Endothelial cell of umbilical vein (primary cell): ENCODE measurements at regions not wholly inside any gene's neighbourhood (a gene's known extent, or its start where the extent isn't known, plus 50 kb on each side); places are given as distances from the start of the nearest gene placed in this dataset.

Experiments used
- BruUV-seq: library from RNA; stranded (reverse); fragments of 400-500 nt; replicated peaks from 2 replicates; lab custom pipeline; 2021; lab: Mats Ljungman, UMichigan
- CTCF ChIA-PET: fragments of 300-600, 350-600 bp; sonication (Branson Sonifier 250); formaldehyde crosslinking; loops from one replicate; lab custom pipeline; 2021; ENCODE audit warnings: antibody characterized with exemption, inconsistent platforms; lab: Charles Lee
- POLR2A ChIA-PET: fragments of 300-600, 350-600 bp; sonication (Branson Sonifier 250); formaldehyde crosslinking; loops from one replicate; lab custom pipeline; 2021; ENCODE audit warnings: antibody characterized with exemption, inconsistent platforms; lab: Charles Lee
- DNase-seq: peaks from one replicate; pipeline ENCODE4 v3.0.0-alpha.2; 2011; ENCODE audit warnings: low read depth, low spot score
- FAIRE-seq: peaks from 2 replicates; lab custom pipeline; 2011; peaks lifted over from hg19 to GRCh38; lab: Jason Lieb, UNC
- H2AFZ ChIP-seq: 2 replicates; pipeline ENCODE4 v1.6.0; 2012; ENCODE audit warnings: low read depth, low read length, control low read depth, inconsistent platforms
- H3K27ac ChIP-seq: 2 replicates; pipeline ENCODE4 v1.5.1; 2011; ENCODE audit warnings: low read depth, mild to moderate bottlenecking, control low read depth, low read length, moderate library complexity; ENCODE audit not compliant: insufficient read depth
- H3K27me3 ChIP-seq, 2 experiments: 2 replicates each; pipeline versions ENCODE4 v1.6.0 to v1.6.1; 2011; ENCODE audit warnings: low read length in 2 of 2, mixed read lengths in 1 of 2; ENCODE audit not compliant: control insufficient read depth in 2 of 2, insufficient read depth in 2 of 2
- H3K36me3 ChIP-seq, 2 experiments: 2 replicates in 1 of 2; 3 replicates in 1 of 2; pipeline ENCODE4 v1.5.1; 2011; ENCODE audit warnings: low read length in 2 of 2, mild to moderate bottlenecking in 1 of 2, moderate library complexity in 1 of 2; ENCODE audit not compliant: control insufficient read depth in 2 of 2, insufficient read depth in 2 of 2; ENCODE audit errors: extremely low read depth in 1 of 2
- H3K4me1 ChIP-seq: 3 replicates; pipeline ENCODE4 v1.5.1; 2011; ENCODE audit warnings: mild to moderate bottlenecking, low read length; ENCODE audit not compliant: control insufficient read depth, insufficient read depth; ENCODE audit errors: extremely low read depth
- H3K4me2 ChIP-seq: 2 replicates; pipeline ENCODE4 v1.6.1; 2011; ENCODE audit warnings: low read length, control low read depth, mixed read lengths; ENCODE audit not compliant: insufficient read depth
- H3K4me3 ChIP-seq, 3 experiments: fragments of 200-600 bp in 1 of 3; sonication (generic), shearing (Covaris generic) in 1 of 3; replicated peaks in 1 of 3; 2 replicates each; pipeline ENCODE4 v1.5.1; 2011 to 2016; ENCODE audit warnings: control low read depth in 3 of 3, low read length in 3 of 3, mild to moderate bottlenecking in 2 of 3, inconsistent platforms in 1 of 3, low read depth in 1 of 3, moderate library complexity in 1 of 3; ENCODE audit not compliant: insufficient read depth in 1 of 3
- H3K79me2 ChIP-seq: 2 replicates; pipeline ENCODE4 v1.6.0; 2012; ENCODE audit warnings: low read length, inconsistent platforms; ENCODE audit not compliant: control insufficient read depth, insufficient read depth
- H3K9ac ChIP-seq: replicated peaks from 2 replicates; pipeline ENCODE3; 2011; ENCODE audit warnings: low read length, control low read depth; ENCODE audit not compliant: insufficient read depth; ENCODE audit errors: extremely low read depth
- H3K9me1 ChIP-seq: replicated peaks from 3 replicates; pipeline ENCODE4 v1.6.0; 2011; ENCODE audit warnings: mild to moderate bottlenecking, low read length; ENCODE audit not compliant: control insufficient read depth, insufficient read depth; ENCODE audit errors: extremely low read depth
- H3K9me3 ChIP-seq: replicated peaks from 2 replicates; pipeline ENCODE4 v1.5.1; 2012; ENCODE audit warnings: low read length, inconsistent platforms; ENCODE audit not compliant: control insufficient read depth, insufficient read depth
- H4K20me1 ChIP-seq: replicated peaks from 2 replicates; pipeline ENCODE3; 2011; ENCODE audit warnings: mild to moderate bottlenecking, low read length; ENCODE audit not compliant: control insufficient read depth, insufficient read depth; ENCODE audit errors: extremely low read depth
- CTCF ChIP-seq, 2 donors: IDR thresholded peaks; 1 replicate in 1 of 2; 2 replicates in 1 of 2; pipeline ENCODE4 v1.5.1; 2011; ENCODE audit warnings: low read length in 2 of 2, mild to moderate bottlenecking in 2 of 2, moderate library complexity in 2 of 2, control low read depth in 1 of 2, inconsistent platforms in 1 of 2, low read depth in 1 of 2; ENCODE audit not compliant: insufficient read depth in 1 of 2; ENCODE audit errors: extremely low read depth in 1 of 2
- EZH2 ChIP-seq: IDR thresholded peaks from 2 replicates; pipeline ENCODE4 v1.6.1; 2012; ENCODE audit warnings: borderline replicate concordance, low read depth, mild to moderate bottlenecking, moderate library complexity, low read length, inconsistent platforms; ENCODE audit not compliant: severe bottlenecking
- FOS ChIP-seq: IDR thresholded peaks from 2 replicates; pipeline ENCODE4 v1.6.1; 2011; ENCODE audit warnings: mild to moderate bottlenecking, low read length, moderate library complexity, borderline replicate concordance; ENCODE audit not compliant: insufficient read depth
- GATA2 ChIP-seq: IDR thresholded peaks from 2 replicates; pipeline ENCODE4 v1.7.0; 2011; ENCODE audit warnings: low read depth, mild to moderate bottlenecking, moderate library complexity, mixed read lengths, low read length; ENCODE audit not compliant: insufficient read length, insufficient read depth
- JUN ChIP-seq: IDR thresholded peaks from 2 replicates; pipeline ENCODE4 v1.6.1; 2011; ENCODE audit warnings: borderline replicate concordance, low read depth; ENCODE audit not compliant: insufficient read length, insufficient read depth
- MAX ChIP-seq: IDR thresholded peaks from 2 replicates; pipeline ENCODE4 v1.6.1; 2011; ENCODE audit not compliant: insufficient read depth, insufficient read length
- MYC ChIP-seq: IDR thresholded peaks from one replicate; pipeline ENCODE4 v1.6.1; 2011; ENCODE audit warnings: mild to moderate bottlenecking, low read depth, low read length
- POLR2A ChIP-seq: IDR thresholded peaks from 2 replicates; pipeline ENCODE4 v1.6.1; 2012; ENCODE audit warnings: low read depth, mild to moderate bottlenecking, control low read depth, low read length
- POLR2AphosphoS5 ChIP-seq: IDR thresholded peaks from 2 replicates; pipeline ENCODE4 v1.6.1; 2012; ENCODE audit warnings: low read depth, mild to moderate bottlenecking, control low read depth, low read length, moderate library complexity; ENCODE audit not compliant: insufficient read depth
- dilution Hi-C: fragments of 300-500 bp; cut with MboI; formaldehyde crosslinking; loops from one replicate; pipeline ENCODE4 v1.15.0; 2019; ENCODE audit warnings: low sequenced_read_pairs; ENCODE audit not compliant: extremely low pct_ligation_motif_present
- intact Hi-C: fragments of 100-400 bp; cut with micrococcal nuclease; formaldehyde crosslinking; loops from one replicate; pipeline ENCODE4 v1.10.0; 2022

DNA sequence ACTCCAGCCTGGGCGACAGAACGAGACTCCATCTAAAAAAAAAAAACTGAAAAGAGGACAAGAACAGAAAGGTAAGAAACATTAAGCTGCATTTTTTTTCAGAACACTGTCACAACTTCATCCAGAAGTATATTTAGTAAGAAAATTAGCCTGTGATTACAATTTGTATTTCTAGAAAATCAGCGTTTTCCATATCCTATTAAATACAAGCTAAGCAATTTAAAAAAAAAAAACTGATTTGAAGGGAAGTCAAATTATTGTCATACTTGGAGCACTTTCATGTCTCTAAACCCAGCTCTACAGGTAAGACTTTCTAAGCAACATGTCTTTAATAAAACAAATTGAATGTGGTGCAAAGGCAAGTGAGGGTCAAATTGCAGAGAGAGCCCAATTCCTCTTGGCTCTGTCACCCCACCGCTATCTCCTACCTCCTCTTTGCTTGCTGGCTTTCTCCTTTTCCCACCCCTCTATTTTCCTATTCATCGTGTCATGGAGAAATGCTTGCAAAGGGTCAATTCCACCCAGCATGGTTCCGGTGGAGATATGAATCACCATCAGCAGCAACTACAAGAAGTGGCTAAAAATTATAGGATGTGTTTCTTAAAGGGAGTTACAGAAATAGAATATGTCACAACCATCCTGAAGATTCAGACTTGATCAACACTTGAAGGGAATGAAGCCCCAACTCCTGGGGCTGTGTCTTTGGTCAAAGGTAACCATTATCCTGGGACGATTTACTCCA, 68.4 kb upstream of the BCL11A start:
- Histone ChIP-seq H3K27ac (no peak overlapping the region), H3K4me1 (no peaks in the 10 kb centered on the region), H3K4me2 (no peak overlapping the region), H3K4me3 (no peak overlapping the region), H3K9me1 (no peaks in the 10 kb centered on the region), H3K27me3 (no peaks in the 10 kb centered on the region), H3K36me3 (no peaks in the 10 kb centered on the region), H4K20me1 (no peaks in the 10 kb centered on the region), H3K9me3 (no peaks in the 10 kb centered on the region), H3K79me2 (no peaks in the 10 kb centered on the region), H3K9ac (no peak overlapping the region), H2AFZ (no peak overlapping the region)
- TF ChIP-seq GATA2, result no peak
- no peak for TF ChIP-seq MAX
- TF ChIP-seq POLR2A, result no peak
- TF ChIP-seq FOS, result no peak
- no peak for TF ChIP-seq CTCF (IDR thresholded peaks at IDR 0.05; ENCODE audit: extremely low read depth in 1 of 2, insufficient read depth in 1 of 2, low read depth in 1 of 2, low read length in 2 of 2)
- TF ChIP-seq MYC, result no peak
- TF ChIP-seq POLR2AphosphoS5, result no peak
- TF ChIP-seq EZH2, result no peak
- no peak for TF ChIP-seq JUN
- dilution Hi-C loops (no loop called here), intact Hi-C loops (no loop called here)
- FAIRE-seq (no peak), DNase-seq (no peak)
- no TSS peak for BruUV-seq
- POLR2A ChIA-PET, result no interaction called here
- CTCF ChIA-PET, result no interaction called here
